OCI-LY3 (cell line): ENCODE measurements at regions not wholly inside any gene's neighbourhood (a gene's known extent, or its start where the extent isn't known, plus 50 kb on each side); places are given as distances from the start of the nearest gene placed in this dataset.

Experiments used
- H2AFZ ChIP-seq: fragments of 200-600, 300-600 bp; shearing (Covaris generic); 2 replicates; pipeline ENCODE4 v1.6.0; 2014; ENCODE audit warnings: antibody characterized with exemption, low read depth, low read length
- H3K27ac ChIP-seq: fragments of 200-600, 300-600 bp; sonication (generic); 2 replicates; pipeline ENCODE4 v1.5.1; 2014; ENCODE audit warnings: mild to moderate bottlenecking, low read length, moderate library complexity, mixed read lengths
- H3K27me3 ChIP-seq: fragments of 200-600, 300-600 bp; sonication (generic); 2 replicates; pipeline ENCODE4 v1.6.1; 2014; ENCODE audit warnings: low read depth, low read length, mixed read lengths
- H3K36me3 ChIP-seq: fragments of 200-600, 300-600 bp; sonication (generic); replicated peaks from 2 replicates; pipeline ENCODE3; 2014; ENCODE audit warnings: low read depth, low read length, mixed read lengths
- H3K4me1 ChIP-seq: fragments of 300-600, 200-600 bp; sonication (generic); 2 replicates; pipeline ENCODE4 v1.6.1; 2014; ENCODE audit warnings: low read length, mixed read lengths
- H3K4me2 ChIP-seq: fragments of 200-600, 300-600 bp; sonication (generic); 2 replicates; pipeline ENCODE4 v1.6.1; 2014; ENCODE audit warnings: low read length, mixed read lengths
- H3K4me3 ChIP-seq: fragments of 300-600, 200-600 bp; sonication (generic); 2 replicates; pipeline ENCODE4 v1.5.1; 2014; ENCODE audit warnings: antibody characterized with exemption, mild to moderate bottlenecking, low read length, moderate library complexity
- H3K79me2 ChIP-seq: fragments of 300-600, 200-600 bp; shearing (Covaris generic); 2 replicates; pipeline ENCODE4 v1.6.1; 2014; ENCODE audit warnings: mild to moderate bottlenecking, low read length, mixed read lengths
- H3K9ac ChIP-seq: fragments of 300-600, 200-600 bp; shearing (Covaris generic); 2 replicates; pipeline ENCODE4 v1.6.0; 2014; ENCODE audit warnings: mild to moderate bottlenecking, low read length, moderate library complexity
- H3K9me3 ChIP-seq: fragments of 200-600, 300-600 bp; shearing (Covaris generic); 2 replicates; pipeline ENCODE4 v1.6.1; 2014; ENCODE audit warnings: low read length, mixed read lengths; ENCODE audit not compliant: insufficient read depth
- H4K20me1 ChIP-seq: fragments of 200-600, 300-600 bp; sonication (generic); 2 replicates; pipeline ENCODE4 v1.6.1; 2016; ENCODE audit warnings: low read length, mixed read lengths; ENCODE audit not compliant: insufficient read depth
- CTCF ChIP-seq: fragments of 200-600, 300-600 bp; sonication (generic); IDR thresholded peaks from 2 replicates; pipeline ENCODE4 v1.5.1; 2014; ENCODE audit warnings: antibody characterized with exemption, low read length, low read depth
- EZH2phosphoT487 ChIP-seq: fragments of 200-600 bp; shearing (Covaris generic); IDR thresholded peaks from 2 replicates; pipeline ENCODE4 v1.6.1; 2018; ENCODE audit warnings: antibody characterized with exemption, mixed run types, low read depth

- no peaks in the 10 kb centered on the region for H3K79me2 ChIP-seq
- H3K9me3 ChIP-seq: no peaks in the 10 kb centered on the region
- no peak overlapping the region for H3K27ac ChIP-seq
- no peak overlapping the region for H3K9ac ChIP-seq
- H2AFZ ChIP-seq: no peak overlapping the region
- H3K4me2 ChIP-seq: no peak overlapping the region
- no peaks in the 10 kb centered on the region for H3K36me3 ChIP-seq
- no peak overlapping the region for H3K4me3 ChIP-seq
- no peaks in the 10 kb centered on the region for H3K27me3 ChIP-seq
- H4K20me1 ChIP-seq: no peaks in the 10 kb centered on the region
- no peak for TF ChIP-seq CTCF
- no peak for TF ChIP-seq EZH2phosphoT487
- H3K4me1 ChIP-seq: no peaks in the 10 kb centered on the region
Measured at GRCh38 chr4:135365065-135365464, 1163.5 kb upstream of the PABPC4L start.

GRCh38 chr4:135359128-135359527, 1157.5 kb upstream of the PABPC4L start:
- Histone ChIP-seq H3K9me3 (no peaks in the 10 kb centered on the region), H4K20me1 (no peaks in the 10 kb centered on the region), H3K27ac (no peak overlapping the region), H3K36me3 (no peaks in the 10 kb centered on the region), H3K27me3 (no peaks in the 10 kb centered on the region), H3K4me3 (no peak overlapping the region), H3K9ac (no peak overlapping the region), H2AFZ (no peak overlapping the region), H3K79me2 (no peaks in the 10 kb centered on the region), H3K4me1 (no peaks in the 10 kb centered on the region), H3K4me2 (no peak overlapping the region)
- TF ChIP-seq CTCF: no peak
- TF ChIP-seq EZH2phosphoT487: no peak

GRCh38 chr4:135357091-135357490, 1155.5 kb upstream of the PABPC4L start:
- Histone ChIP-seq H3K9me3 (no peaks in the 10 kb centered on the region), H3K4me2 (no peak overlapping the region), H3K27ac (no peak overlapping the region), H3K27me3 (no peaks in the 10 kb centered on the region), H3K36me3 (no peaks in the 10 kb centered on the region), H3K79me2 (no peaks in the 10 kb centered on the region), H2AFZ (0 out of 2 replicates have a peak overlapping the region, but pooled peaks have one; percentile 6), H4K20me1 (no peaks in the 10 kb centered on the region), H3K4me1 (no peaks in the 10 kb centered on the region), H3K4me3 (no peak overlapping the region), H3K9ac (no peak overlapping the region)
- TF ChIP-seq EZH2phosphoT487: no peak
- TF ChIP-seq CTCF: no peak

- H3K4me2 ChIP-seq: no peak overlapping the region
- no peak for TF ChIP-seq CTCF
- no peak for TF ChIP-seq EZH2phosphoT487
- no peaks in the 10 kb centered on the region for H3K4me1 ChIP-seq
- no peaks in the 10 kb centered on the region for H3K36me3 ChIP-seq
- H3K27ac ChIP-seq: no peak overlapping the region
- H4K20me1 ChIP-seq: no peaks in the 10 kb centered on the region
- H2AFZ ChIP-seq: no peak overlapping the region
- no peak overlapping the region for H3K9ac ChIP-seq
- no peaks in the 10 kb centered on the region for H3K79me2 ChIP-seq
- no peaks in the 10 kb centered on the region for H3K27me3 ChIP-seq
- H3K4me3 ChIP-seq: no peak overlapping the region
- no peaks in the 10 kb centered on the region for H3K9me3 ChIP-seq
Measured at GRCh38 chr4:135354876-135355275, 1153.3 kb upstream of the PABPC4L start.
